Adrenal gland (tissue), 5 donors: ENCODE measurements at regions not wholly inside any gene's neighbourhood (a gene's known extent, or its start where the extent isn't known, plus 50 kb on each side); places are given as distances from the start of the nearest gene placed in this dataset.

ENCODE experiments used
- POLR2A ChIP-seq, 2 donors: fragments of 450-650 bp; IDR thresholded peaks; one replicate each; pipeline ENCODE4 v1.6.1; 2017; ENCODE audit warnings: antibody characterized with exemption in 2 of 2, mild to moderate bottlenecking in 2 of 2, moderate library complexity in 1 of 2
- TF ChIP-seq, protein P1 (sequence below), 6 experiments: fragments of 450-650 bp in 4 of 6; fragments of 200-600 bp in 2 of 6; sonication (generic) in 1 of 6; IDR thresholded peaks; 1 replicate in 5 of 6; 2 replicates in 1 of 6; pipeline versions ENCODE4 v1.5.1 to v1.8.0; 2016 to 2021; ENCODE audit warnings: antibody characterized with exemption in 6 of 6, mild to moderate bottlenecking in 2 of 6, moderate library complexity in 1 of 6
- donor health status: DM: no; HTN: no; CAD: no.

DNA sequence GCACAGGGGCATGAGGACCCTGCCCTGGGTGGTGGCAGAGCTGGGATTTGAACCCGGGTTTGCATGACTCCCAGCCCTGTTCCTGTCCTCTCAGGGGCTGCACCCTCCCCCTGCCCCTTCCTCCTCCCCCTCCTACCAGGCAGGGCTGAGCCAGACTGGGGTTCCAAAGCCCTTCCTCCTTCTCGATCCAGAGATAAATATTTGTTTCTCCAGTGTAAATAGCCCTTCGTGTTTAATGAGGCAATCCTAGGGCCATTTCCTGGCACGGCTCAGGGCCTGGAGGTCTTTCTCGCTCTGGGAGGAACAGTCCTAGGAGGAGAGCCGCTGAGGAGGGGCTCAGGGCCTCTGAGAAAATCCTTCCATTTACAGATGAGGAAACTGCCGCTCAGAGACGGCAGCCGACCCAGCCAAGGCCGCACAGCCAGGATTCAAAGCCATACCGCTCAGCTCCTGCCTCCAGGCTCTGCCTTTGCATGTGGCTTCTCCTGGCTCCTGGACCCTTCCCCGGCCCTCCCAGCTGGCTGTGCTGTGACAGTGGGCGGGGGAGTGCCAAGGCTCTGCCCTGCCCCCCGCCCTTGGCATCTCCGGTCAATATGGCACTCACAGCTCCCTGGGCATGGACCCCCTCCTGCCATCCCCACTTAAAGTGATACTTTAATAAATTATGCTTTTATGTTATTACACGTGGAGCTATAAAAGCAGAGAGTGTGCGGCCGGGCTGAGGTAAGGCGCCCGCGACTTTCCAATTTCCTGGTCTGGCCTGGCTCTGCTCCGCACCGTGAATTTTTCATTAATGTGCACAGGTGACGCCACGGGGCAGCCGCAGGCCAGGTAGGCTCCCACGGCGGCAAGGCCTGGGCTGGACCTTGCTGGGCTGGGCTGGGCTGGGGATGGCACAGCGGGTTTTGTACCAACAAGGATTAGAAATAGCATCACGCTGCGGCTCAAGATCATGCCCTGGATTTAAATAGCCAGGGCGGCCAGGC is 114.7 kb upstream of the WNT4 start:
- TF ChIP-seq POLR2A (IDR thresholded peaks at IDR 0.05): no peak
- TF ChIP-seq, protein P1, sequence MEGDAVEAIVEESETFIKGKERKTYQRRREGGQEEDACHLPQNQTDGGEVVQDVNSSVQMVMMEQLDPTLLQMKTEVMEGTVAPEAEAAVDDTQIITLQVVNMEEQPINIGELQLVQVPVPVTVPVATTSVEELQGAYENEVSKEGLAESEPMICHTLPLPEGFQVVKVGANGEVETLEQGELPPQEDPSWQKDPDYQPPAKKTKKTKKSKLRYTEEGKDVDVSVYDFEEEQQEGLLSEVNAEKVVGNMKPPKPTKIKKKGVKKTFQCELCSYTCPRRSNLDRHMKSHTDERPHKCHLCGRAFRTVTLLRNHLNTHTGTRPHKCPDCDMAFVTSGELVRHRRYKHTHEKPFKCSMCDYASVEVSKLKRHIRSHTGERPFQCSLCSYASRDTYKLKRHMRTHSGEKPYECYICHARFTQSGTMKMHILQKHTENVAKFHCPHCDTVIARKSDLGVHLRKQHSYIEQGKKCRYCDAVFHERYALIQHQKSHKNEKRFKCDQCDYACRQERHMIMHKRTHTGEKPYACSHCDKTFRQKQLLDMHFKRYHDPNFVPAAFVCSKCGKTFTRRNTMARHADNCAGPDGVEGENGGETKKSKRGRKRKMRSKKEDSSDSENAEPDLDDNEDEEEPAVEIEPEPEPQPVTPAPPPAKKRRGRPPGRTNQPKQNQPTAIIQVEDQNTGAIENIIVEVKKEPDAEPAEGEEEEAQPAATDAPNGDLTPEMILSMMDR (IDR thresholded peaks at IDR 0.05): no peak
